ENCODE measurements at regions not wholly inside any gene's neighbourhood (a gene's known extent, or its start where the extent isn't known, plus 50 kb on each side); places are given as distances from the start of the nearest gene placed in this dataset.

DNA sequence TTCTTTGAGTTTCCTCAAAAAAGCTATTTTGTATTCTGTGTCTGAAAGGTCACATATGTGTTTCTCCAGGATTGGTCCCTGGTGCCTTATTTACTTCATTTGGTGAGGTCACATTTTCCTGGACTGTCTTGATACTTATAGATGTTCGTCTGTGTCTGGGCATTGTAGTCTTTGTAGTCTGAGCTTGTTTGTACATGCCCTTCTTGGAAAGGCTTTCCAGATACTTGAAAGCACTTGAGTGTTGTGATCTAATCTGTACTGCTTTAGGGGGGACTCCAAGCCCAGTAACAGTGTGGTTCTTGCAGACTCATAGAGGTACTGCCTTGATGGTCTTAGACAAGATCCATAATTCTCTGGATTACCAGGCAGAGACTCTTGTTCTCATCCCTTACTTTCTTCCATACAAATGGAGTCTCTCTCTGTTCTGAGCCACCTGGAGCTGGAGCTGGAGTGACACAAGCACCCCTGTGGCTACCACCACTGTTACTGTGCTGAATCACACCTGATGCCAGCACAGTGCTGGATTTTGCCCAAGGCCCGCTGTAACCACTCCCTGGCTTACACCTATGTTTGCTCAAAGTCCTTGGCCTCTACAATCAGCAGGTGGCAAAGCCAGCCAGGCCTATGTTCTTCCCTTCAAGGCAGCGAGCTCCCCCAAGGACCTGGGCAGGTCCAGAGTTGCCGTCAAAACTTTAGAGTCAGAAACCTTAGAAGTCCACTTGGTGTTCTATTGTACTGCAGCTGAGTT, 72.3 kb upstream of the EFHC2 start:
- TF ChIP-seq CTCF (IDR thresholded peaks at IDR 0.05; ENCODE audit: poor library complexity) (no peak), EZH2 (IDR thresholded peaks at IDR 0.05; ENCODE audit: borderline replicate concordance) (no peak)
